ENCODE measurements at regions not wholly inside any gene's neighbourhood (a gene's known extent, or its start where the extent isn't known, plus 50 kb on each side); places are given as distances from the start of the nearest gene placed in this dataset.

GRCh38 chr13:103187721-103188156 is 121.5 kb upstream of the SLC10A2 start:
- no peak for TF ChIP-seq CTCF (IDR thresholded peaks at IDR 0.05 in 2 of 3, conservative IDR thresholded peaks at IDR 0.05 in 1 of 3; ENCODE audit: borderline replicate concordance in 1 of 3, insufficient read depth in 1 of 3, low read depth in 2 of 3, low read length in 2 of 3)
- no peak for TF ChIP-seq EZH2 (IDR thresholded peaks at IDR 0.05)

Measured in HCT116 (cell line).